ENCODE measurements at regions not wholly inside any gene's neighbourhood (a gene's known extent, or its start where the extent isn't known, plus 50 kb on each side); places are given as distances from the start of the nearest gene placed in this dataset.

DNA sequence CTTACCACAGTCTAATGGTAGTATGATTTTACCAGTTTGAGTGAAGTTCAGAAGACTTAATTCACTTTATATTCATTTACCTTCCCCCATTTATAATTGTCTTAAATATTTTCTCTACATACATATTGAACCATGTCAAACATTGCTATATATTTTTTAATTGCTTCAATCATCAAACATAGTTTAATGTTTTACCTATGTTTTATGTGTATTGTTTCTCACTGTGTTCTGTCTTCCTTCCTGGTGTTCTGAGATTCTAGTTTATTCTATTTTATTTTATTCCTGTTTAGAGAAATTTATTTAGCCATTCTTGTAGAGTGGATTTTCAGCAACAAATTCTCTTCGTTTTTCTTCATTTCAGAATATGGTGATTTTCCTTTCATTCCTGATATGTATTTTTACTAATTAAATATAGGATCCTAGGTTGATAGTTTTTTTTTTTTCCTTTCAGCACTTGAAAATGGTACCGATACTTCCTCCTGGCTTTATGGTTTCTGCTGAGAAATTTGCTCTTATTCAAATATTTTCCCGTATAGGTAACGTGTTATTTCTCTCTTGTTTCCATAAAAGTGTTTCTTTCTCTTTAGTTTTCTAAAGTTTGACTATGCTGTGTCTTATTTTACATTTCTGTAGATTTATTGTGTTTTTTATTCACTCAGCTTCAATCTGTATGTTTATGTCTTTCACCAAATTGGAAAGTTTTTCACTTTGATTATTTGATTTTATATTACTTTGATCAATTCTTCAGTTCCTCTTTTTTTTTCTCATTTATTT, 201.8 kb upstream of the AGR3 start (continued):
- TF ChIP-seq, protein P1, sequence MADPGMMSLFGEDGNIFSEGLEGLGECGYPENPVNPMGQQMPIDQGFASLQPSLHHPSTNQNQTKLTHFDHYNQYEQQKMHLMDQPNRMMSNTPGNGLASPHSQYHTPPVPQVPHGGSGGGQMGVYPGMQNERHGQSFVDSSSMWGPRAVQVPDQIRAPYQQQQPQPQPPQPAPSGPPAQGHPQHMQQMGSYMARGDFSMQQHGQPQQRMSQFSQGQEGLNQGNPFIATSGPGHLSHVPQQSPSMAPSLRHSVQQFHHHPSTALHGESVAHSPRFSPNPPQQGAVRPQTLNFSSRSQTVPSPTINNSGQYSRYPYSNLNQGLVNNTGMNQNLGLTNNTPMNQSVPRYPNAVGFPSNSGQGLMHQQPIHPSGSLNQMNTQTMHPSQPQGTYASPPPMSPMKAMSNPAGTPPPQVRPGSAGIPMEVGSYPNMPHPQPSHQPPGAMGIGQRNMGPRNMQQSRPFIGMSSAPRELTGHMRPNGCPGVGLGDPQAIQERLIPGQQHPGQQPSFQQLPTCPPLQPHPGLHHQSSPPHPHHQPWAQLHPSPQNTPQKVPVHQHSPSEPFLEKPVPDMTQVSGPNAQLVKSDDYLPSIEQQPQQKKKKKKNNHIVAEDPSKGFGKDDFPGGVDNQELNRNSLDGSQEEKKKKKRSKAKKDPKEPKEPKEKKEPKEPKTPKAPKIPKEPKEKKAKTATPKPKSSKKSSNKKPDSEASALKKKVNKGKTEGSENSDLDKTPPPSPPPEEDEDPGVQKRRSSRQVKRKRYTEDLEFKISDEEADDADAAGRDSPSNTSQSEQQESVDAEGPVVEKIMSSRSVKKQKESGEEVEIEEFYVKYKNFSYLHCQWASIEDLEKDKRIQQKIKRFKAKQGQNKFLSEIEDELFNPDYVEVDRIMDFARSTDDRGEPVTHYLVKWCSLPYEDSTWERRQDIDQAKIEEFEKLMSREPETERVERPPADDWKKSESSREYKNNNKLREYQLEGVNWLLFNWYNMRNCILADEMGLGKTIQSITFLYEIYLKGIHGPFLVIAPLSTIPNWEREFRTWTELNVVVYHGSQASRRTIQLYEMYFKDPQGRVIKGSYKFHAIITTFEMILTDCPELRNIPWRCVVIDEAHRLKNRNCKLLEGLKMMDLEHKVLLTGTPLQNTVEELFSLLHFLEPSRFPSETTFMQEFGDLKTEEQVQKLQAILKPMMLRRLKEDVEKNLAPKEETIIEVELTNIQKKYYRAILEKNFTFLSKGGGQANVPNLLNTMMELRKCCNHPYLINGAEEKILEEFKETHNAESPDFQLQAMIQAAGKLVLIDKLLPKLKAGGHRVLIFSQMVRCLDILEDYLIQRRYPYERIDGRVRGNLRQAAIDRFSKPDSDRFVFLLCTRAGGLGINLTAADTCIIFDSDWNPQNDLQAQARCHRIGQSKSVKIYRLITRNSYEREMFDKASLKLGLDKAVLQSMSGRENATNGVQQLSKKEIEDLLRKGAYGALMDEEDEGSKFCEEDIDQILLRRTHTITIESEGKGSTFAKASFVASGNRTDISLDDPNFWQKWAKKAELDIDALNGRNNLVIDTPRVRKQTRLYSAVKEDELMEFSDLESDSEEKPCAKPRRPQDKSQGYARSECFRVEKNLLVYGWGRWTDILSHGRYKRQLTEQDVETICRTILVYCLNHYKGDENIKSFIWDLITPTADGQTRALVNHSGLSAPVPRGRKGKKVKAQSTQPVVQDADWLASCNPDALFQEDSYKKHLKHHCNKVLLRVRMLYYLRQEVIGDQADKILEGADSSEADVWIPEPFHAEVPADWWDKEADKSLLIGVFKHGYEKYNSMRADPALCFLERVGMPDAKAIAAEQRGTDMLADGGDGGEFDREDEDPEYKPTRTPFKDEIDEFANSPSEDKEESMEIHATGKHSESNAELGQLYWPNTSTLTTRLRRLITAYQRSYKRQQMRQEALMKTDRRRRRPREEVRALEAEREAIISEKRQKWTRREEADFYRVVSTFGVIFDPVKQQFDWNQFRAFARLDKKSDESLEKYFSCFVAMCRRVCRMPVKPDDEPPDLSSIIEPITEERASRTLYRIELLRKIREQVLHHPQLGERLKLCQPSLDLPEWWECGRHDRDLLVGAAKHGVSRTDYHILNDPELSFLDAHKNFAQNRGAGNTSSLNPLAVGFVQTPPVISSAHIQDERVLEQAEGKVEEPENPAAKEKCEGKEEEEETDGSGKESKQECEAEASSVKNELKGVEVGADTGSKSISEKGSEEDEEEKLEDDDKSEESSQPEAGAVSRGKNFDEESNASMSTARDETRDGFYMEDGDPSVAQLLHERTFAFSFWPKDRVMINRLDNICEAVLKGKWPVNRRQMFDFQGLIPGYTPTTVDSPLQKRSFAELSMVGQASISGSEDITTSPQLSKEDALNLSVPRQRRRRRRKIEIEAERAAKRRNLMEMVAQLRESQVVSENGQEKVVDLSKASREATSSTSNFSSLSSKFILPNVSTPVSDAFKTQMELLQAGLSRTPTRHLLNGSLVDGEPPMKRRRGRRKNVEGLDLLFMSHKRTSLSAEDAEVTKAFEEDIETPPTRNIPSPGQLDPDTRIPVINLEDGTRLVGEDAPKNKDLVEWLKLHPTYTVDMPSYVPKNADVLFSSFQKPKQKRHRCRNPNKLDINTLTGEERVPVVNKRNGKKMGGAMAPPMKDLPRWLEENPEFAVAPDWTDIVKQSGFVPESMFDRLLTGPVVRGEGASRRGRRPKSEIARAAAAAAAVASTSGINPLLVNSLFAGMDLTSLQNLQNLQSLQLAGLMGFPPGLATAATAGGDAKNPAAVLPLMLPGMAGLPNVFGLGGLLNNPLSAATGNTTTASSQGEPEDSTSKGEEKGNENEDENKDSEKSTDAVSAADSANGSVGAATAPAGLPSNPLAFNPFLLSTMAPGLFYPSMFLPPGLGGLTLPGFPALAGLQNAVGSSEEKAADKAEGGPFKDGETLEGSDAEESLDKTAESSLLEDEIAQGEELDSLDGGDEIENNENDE (IDR thresholded peaks at IDR 0.05; ENCODE audit: insufficient replicate concordance, low read length): no peak
- no peak for TF ChIP-seq RNF2 (IDR thresholded peaks at IDR 0.05; ENCODE audit: borderline replicate concordance, low read depth, low read length, missing control alignments, poor library complexity, severe bottlenecking)
